NB4 (cell line): ENCODE measurements at regions not wholly inside any gene's neighbourhood (a gene's known extent, or its start where the extent isn't known, plus 50 kb on each side); places are given as distances from the start of the nearest gene placed in this dataset.

ENCODE experiments used
- POLR2A ChIP-seq: IDR thresholded peaks from 2 replicates; pipeline ENCODE4 v1.6.1; 2011; ENCODE audit warnings: mild to moderate bottlenecking; ENCODE audit not compliant: insufficient read length; ENCODE audit errors: extremely low read depth
- TF ChIP-seq, protein P1 (sequence below): IDR thresholded peaks from one replicate; pipeline ENCODE4 v1.5.1; 2012; ENCODE audit warnings: low read depth, low read length
- TF ChIP-seq, protein P2 (sequence below): IDR thresholded peaks from 2 replicates; pipeline ENCODE4 v1.6.1; 2011; ENCODE audit warnings: low read depth, low read length

DNA sequence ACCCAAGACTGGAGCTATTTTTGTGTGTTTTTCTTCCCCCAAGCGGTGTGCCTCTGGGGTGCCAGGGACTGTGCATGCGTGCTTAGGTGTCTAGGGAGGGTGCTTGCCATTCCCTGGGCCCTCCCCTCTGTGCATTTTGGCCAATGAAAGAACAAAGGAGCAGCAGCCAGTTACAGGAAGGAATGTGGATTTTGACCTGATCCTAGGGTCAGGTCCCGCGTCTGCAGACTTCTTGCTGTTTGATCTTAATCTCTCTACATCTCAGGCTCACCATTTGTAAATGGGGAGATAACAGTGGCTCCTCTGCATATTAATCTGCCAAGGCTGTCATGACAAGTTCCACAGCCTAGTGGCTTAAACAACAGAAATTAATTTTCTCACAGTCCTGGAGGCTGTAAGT lies 699.1 kb downstream of the QKI start:
- TF ChIP-seq, protein P1, sequence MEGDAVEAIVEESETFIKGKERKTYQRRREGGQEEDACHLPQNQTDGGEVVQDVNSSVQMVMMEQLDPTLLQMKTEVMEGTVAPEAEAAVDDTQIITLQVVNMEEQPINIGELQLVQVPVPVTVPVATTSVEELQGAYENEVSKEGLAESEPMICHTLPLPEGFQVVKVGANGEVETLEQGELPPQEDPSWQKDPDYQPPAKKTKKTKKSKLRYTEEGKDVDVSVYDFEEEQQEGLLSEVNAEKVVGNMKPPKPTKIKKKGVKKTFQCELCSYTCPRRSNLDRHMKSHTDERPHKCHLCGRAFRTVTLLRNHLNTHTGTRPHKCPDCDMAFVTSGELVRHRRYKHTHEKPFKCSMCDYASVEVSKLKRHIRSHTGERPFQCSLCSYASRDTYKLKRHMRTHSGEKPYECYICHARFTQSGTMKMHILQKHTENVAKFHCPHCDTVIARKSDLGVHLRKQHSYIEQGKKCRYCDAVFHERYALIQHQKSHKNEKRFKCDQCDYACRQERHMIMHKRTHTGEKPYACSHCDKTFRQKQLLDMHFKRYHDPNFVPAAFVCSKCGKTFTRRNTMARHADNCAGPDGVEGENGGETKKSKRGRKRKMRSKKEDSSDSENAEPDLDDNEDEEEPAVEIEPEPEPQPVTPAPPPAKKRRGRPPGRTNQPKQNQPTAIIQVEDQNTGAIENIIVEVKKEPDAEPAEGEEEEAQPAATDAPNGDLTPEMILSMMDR, result no peak
- TF ChIP-seq, protein P2, sequence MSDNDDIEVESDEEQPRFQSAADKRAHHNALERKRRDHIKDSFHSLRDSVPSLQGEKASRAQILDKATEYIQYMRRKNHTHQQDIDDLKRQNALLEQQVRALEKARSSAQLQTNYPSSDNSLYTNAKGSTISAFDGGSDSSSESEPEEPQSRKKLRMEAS, result no peak
- TF ChIP-seq POLR2A, result no peak
